ENCODE measurements at regions not wholly inside any gene's neighbourhood (a gene's known extent, or its start where the extent isn't known, plus 50 kb on each side); places are given as distances from the start of the nearest gene placed in this dataset.

DNA sequence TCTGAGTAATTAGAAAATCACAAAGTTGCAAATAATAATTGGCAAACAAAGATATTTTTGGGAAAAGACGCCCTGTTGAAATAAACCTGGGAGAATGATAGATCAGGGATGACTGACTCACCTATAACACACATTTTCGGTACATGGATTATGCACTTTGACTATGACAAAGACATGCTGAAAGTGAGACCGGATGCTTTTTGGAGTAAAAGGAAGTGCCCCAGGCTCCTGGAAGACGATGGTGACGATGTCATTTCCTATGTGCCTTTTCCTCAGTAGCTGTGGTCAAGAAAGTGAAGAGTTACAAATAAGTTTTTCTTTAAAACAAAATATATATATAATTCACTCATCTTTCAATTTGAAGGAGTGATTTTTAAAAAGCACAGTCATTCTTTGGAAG, 158.7 kb downstream of the SIPA1L2 start:
- H2BK15ac ChIP-seq (ENCODE audit: low read length) = no peak overlapping the region
- H2BK120ac ChIP-seq (replicated peaks; ENCODE audit: low read depth, low read length) = no peak overlapping the region
- no peak overlapping the region for H2BK20ac ChIP-seq (ENCODE audit: low read length)
- no peak overlapping the region for H3K4me3 ChIP-seq (ENCODE audit: extremely low read depth in 1 of 4, insufficient read depth in 2 of 4, low read depth in 3 of 4, low read length in 4 of 4)
- H3K79me2 ChIP-seq (ENCODE audit: control insufficient read depth in 1 of 2, insufficient read depth in 2 of 2, low read length in 2 of 2) = no peaks in the 10 kb centered on the region
- FAIRE-seq (no peak), DNase-seq (ENCODE audit: low read depth in 1 of 2, low spot score in 2 of 2) (no peak)
- 89% methylated on average over 5 of the region's 5 CpGs; no CpG with 5 or more reads in 1 of the 2 experiments for WGBS, 2 experiments (ENCODE audit: extremely low coverage in 1 of 2, insufficient coverage in 1 of 2, insufficient read length in 1 of 2, insufficient replicate concordance in 2 of 2, low coverage in 1 of 2, low lambda C conversion rate in 2 of 2, missing lambda C conversion rate in 1 of 2)
- H3K14ac ChIP-seq (ENCODE audit: insufficient read length) = no peak overlapping the region
- no peak overlapping the region for H3K56ac ChIP-seq (replicated peaks; ENCODE audit: insufficient read length, low read depth, low read length)
- H3K23me2 ChIP-seq (ENCODE audit: low read depth, low read length) = no peaks in the 10 kb centered on the region
- no peaks in the 10 kb centered on the region for H3K79me1 ChIP-seq (ENCODE audit: low read depth, low read length)
- no peak overlapping the region for H3K4me2 ChIP-seq (ENCODE audit: insufficient read depth in 1 of 2, low read depth in 2 of 2, low read length in 2 of 2)
- no peak overlapping the region for H2BK5ac ChIP-seq (ENCODE audit: low read depth, low read length)
- no peak overlapping the region for H3K27ac ChIP-seq (ENCODE audit: low read depth, low read length)
- no peak overlapping the region for H3K4ac ChIP-seq (replicated peaks; ENCODE audit: insufficient read length, low read depth, low read length)
- H3K4me1 ChIP-seq (replicated peaks in 1 of 4; ENCODE audit: control insufficient read depth in 3 of 4, insufficient read depth in 4 of 4, low read length in 3 of 4) = peaks cover 0 to 21% (median 5%) of the 10 kb centered on the region in 4 experiments; a peak in 5 of 7 replicates
- no peak for TF ChIP-seq TEAD4 (IDR thresholded peaks at IDR 0.05; ENCODE audit: low read depth, low read length)
- H3K36me3 ChIP-seq (ENCODE audit: control insufficient read depth in 2 of 4, insufficient read depth in 4 of 4, low read length in 3 of 4) = no peaks in the 10 kb centered on the region
- no peak overlapping the region for H3K18ac ChIP-seq (ENCODE audit: extremely low read depth, low read length)
- no peak overlapping the region for H2AFZ ChIP-seq (ENCODE audit: low read length)
- H3K9ac ChIP-seq (replicated peaks in 1 of 4; ENCODE audit: extremely low read depth in 1 of 4, low read depth in 3 of 4, low read length in 3 of 4) = no peak overlapping the region
- ChIA-PET CTCF (ENCODE audit: partially characterized antibody) (interaction anchor here (1.0 kb wide), 1 partner anchor 23 kb away, joined by 3 read pairs; no protein-coding TSS in a partner anchor), POLR2A (ENCODE audit: partially characterized antibody) (interaction anchor here (1.4 kb wide), 1 partner anchor 11 kb away, joined by 3 read pairs; no protein-coding TSS in a partner anchor)
- H4K91ac ChIP-seq (replicated peaks; ENCODE audit: insufficient read length, low read length) = no peak overlapping the region
- H2BK12ac ChIP-seq (ENCODE audit: low read depth, low read length) = no peak overlapping the region
- no peak overlapping the region for H3K23ac ChIP-seq (ENCODE audit: insufficient read length)
- H3K9me3 ChIP-seq (ENCODE audit: insufficient read depth in 2 of 2, low read depth in 1 of 2, low read length in 1 of 2) = no peaks in the 10 kb centered on the region
- no peak overlapping the region for H2AK5ac ChIP-seq (ENCODE audit: low read depth, low read length)
- H4K5ac ChIP-seq (ENCODE audit: insufficient read length, low read depth, low read length) = no peak overlapping the region
- no peaks in the 10 kb centered on the region for H4K20me1 ChIP-seq (replicated peaks in 1 of 2; ENCODE audit: control insufficient read depth in 1 of 2, insufficient read depth in 2 of 2, low read length in 2 of 2)
- H3K27me3 ChIP-seq (replicated peaks in 1 of 4; ENCODE audit: control insufficient read depth in 3 of 4, extremely low read depth in 1 of 4, insufficient read depth in 3 of 4, low read length in 3 of 4) = peaks cover 10 to 24% (median 19%) of the 10 kb centered on the region in 4 experiments; a peak in 6 of 7 replicates
- H4K8ac ChIP-seq (ENCODE audit: extremely low read depth, insufficient read depth, low read length) = no peak overlapping the region

Data from H1 (cell line).